Non-pigmented ciliary epithelial cell (primary cell): ENCODE measurements at regions not wholly inside any gene's neighbourhood (a gene's known extent, or its start where the extent isn't known, plus 50 kb on each side); places are given as distances from the start of the nearest gene placed in this dataset.

Experiments used
- DNase-seq: peaks from one replicate; pipeline ENCODE4 v3.0.0-alpha.2; 2010; ENCODE audit warnings: low read depth

GRCh38 chr3:68467465-68467864, 464.9 kb downstream of the TAFA4 start:
- no peak for DNase-seq

- DNase-seq = no peak
Measured at GRCh38 chr3:68458581-68458980, 473.8 kb downstream of the TAFA4 start.

- DNase-seq = no peak
Measured at GRCh38 chr3:68448510-68449383, 483.6 kb downstream of the TAFA4 start.

- no peak for DNase-seq
Measured at GRCh38 chr3:68447885-68448284, 484.5 kb downstream of the TAFA4 start.

GRCh38 chr3:68441054-68441453, 491.3 kb downstream of the TAFA4 start:
- DNase-seq = no peak

GRCh38 chr3:68436619-68437401, 495.5 kb downstream of the TAFA4 start:
- no peak for DNase-seq

- no peak for DNase-seq
Measured at GRCh38 chr3:68428495-68428894, 503.9 kb downstream of the TAFA4 start.

- DNase-seq = no peak
Measured at GRCh38 chr3:68424796-68425460, 507.4 kb downstream of the TAFA4 start.

GRCh38 chr3:68408626-68409025, 523.7 kb downstream of the TAFA4 start:
- DNase-seq = no peak

- DNase-seq = no peak
Measured at GRCh38 chr3:68403741-68404140, 528.6 kb downstream of the TAFA4 start.

GRCh38 chr3:68402235-68402918, 530.0 kb downstream of the TAFA4 start:
- no peak for DNase-seq

GRCh38 chr3:68378631-68379030, 553.7 kb downstream of the TAFA4 start:
- DNase-seq = no peak

GRCh38 chr3:68373727-68374126, 558.6 kb downstream of the TAFA4 start:
- no peak for DNase-seq

GRCh38 chr3:68363796-68364195, 568.6 kb downstream of the TAFA4 start:
- DNase-seq = no peak

- no peak for DNase-seq
Measured at GRCh38 chr3:68360492-68360891, 571.9 kb downstream of the TAFA4 start.

- DNase-seq = no peak
Measured at GRCh38 chr3:68345781-68346180, 586.6 kb downstream of the TAFA4 start.

GRCh38 chr3:68342426-68342825, 589.9 kb downstream of the TAFA4 start:
- no peak for DNase-seq

GRCh38 chr3:68336042-68336441, 596.3 kb downstream of the TAFA4 start:
- DNase-seq = no peak

- DNase-seq = no peak
Measured at GRCh38 chr3:68334367-68334986, 597.9 kb downstream of the TAFA4 start.

GRCh38 chr3:68328049-68328448, 604.3 kb downstream of the TAFA4 start:
- DNase-seq = no peak

- DNase-seq = no peak
Measured at GRCh38 chr3:68315964-68316363, 616.4 kb downstream of the TAFA4 start.

- DNase-seq = no peak
Measured at GRCh38 chr3:68315546-68315945, 616.8 kb downstream of the TAFA4 start.
